ENCODE measurements at regions not wholly inside any gene's neighbourhood (a gene's known extent, or its start where the extent isn't known, plus 50 kb on each side); places are given as distances from the start of the nearest gene placed in this dataset.

DNA sequence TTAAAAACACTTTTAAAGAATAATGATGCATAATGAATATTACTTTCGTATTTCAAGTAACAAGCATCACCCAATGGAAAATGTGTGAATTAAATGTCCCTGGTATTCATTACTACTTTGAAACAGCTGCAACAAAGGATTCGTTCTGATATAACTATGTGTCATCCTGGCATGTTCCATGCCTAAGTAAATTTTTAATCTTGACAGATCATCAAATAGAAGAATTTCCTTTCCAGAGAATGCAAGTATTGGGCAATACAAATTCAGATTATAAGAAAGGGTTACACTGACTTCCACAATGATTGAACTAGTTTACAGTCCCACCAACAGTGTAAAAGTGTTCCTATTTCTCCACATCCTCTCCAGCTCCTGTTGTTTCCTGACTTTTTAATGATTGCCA is 105.3 kb downstream of the SPCS3 start:
- H2AFZ ChIP-seq (ENCODE audit: low read depth, low read length): no peak overlapping the region
- no peak for TF ChIP-seq EZH2 (IDR thresholded peaks at IDR 0.05; ENCODE audit: insufficient read depth, low read length)
- TF ChIP-seq, protein P1, sequence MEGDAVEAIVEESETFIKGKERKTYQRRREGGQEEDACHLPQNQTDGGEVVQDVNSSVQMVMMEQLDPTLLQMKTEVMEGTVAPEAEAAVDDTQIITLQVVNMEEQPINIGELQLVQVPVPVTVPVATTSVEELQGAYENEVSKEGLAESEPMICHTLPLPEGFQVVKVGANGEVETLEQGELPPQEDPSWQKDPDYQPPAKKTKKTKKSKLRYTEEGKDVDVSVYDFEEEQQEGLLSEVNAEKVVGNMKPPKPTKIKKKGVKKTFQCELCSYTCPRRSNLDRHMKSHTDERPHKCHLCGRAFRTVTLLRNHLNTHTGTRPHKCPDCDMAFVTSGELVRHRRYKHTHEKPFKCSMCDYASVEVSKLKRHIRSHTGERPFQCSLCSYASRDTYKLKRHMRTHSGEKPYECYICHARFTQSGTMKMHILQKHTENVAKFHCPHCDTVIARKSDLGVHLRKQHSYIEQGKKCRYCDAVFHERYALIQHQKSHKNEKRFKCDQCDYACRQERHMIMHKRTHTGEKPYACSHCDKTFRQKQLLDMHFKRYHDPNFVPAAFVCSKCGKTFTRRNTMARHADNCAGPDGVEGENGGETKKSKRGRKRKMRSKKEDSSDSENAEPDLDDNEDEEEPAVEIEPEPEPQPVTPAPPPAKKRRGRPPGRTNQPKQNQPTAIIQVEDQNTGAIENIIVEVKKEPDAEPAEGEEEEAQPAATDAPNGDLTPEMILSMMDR (IDR thresholded peaks at IDR 0.05; ENCODE audit: insufficient read depth, low read depth, low read length): no peak
- no peaks in the 10 kb centered on the region for H3K79me2 ChIP-seq (ENCODE audit: insufficient read depth, low read length)
- H4K20me1 ChIP-seq (ENCODE audit: insufficient read depth, low read length): no peaks in the 10 kb centered on the region
- no peak overlapping the region for H3K9ac ChIP-seq (ENCODE audit: low read length)
- no peak overlapping the region for H3K4me3 Mint-ChIP-seq (ENCODE audit: unreplicated experiment)
- no peaks in the 10 kb centered on the region for H3K9me3 ChIP-seq (ENCODE audit: insufficient read depth, low read depth, low read length)
- DNase-seq (ENCODE audit: low read depth): peak; percentile 78
- no peak overlapping the region for H3K4me3 ChIP-seq (ENCODE audit: insufficient read depth, low read depth, low read length)
- no peaks in the 10 kb centered on the region for H3K36me3 Mint-ChIP-seq (ENCODE audit: low read depth, unreplicated experiment)
- no peak for FAIRE-seq
- no peaks in the 10 kb centered on the region for H3K4me1 ChIP-seq (ENCODE audit: insufficient read depth, low read length)
- peaks cover 6% of the 10 kb centered on the region for H3K4me1 Mint-ChIP-seq (ENCODE audit: low read depth, unreplicated experiment)
- no peaks in the 10 kb centered on the region for H3K36me3 ChIP-seq (ENCODE audit: insufficient read depth, low read length)
- no peaks in the 10 kb centered on the region for H3K27me3 ChIP-seq (ENCODE audit: insufficient read depth, low read length)
- no peaks in the 10 kb centered on the region for H3K9me3 Mint-ChIP-seq (ENCODE audit: unreplicated experiment)
- H3K27me3 Mint-ChIP-seq (ENCODE audit: low read depth, unreplicated experiment): no peaks in the 10 kb centered on the region
- H3K27ac Mint-ChIP-seq (ENCODE audit: unreplicated experiment): no peak overlapping the region
- H3K4me2 ChIP-seq (ENCODE audit: low read length): no peak overlapping the region
- no peak overlapping the region for H3K27ac ChIP-seq (ENCODE audit: low read depth, low read length)

DNA sequence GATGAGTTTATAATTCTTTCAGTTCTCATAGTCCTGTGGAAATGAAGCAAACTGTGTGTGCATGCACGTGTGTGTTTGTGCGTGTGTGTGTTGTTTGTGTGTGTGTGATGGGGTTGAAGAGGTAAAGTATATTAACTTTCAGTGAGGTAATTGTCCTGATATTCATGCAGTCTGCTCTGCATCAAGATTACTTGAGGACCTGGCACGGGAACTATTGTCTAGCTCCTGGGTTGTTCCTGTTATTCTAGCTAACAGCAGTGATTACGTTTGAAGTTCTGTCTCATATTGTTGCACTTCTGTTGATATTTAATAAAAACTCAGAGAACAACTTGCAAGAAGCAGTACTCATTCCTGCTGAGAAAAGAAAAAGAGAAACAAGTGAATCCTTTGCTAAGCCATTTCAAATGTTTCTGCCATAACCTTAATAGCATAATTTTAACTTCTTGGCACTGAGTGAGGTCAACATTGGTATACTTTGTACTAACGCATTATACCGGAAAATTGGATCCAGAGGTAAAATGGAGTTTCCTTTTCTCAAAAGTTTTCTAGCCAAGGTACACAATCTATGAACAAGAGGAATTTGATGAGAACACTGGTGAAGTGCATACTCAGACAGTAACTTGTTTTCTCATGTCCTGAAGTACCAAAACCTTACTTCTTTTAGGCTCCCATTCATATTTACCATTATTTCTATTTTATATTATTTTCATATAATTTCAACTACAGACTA is 113.2 kb downstream of the SPCS3 start:
- no peaks in the 10 kb centered on the region for H3K9me3 Mint-ChIP-seq (ENCODE audit: unreplicated experiment)
- H3K4me1 Mint-ChIP-seq (ENCODE audit: low read depth, unreplicated experiment): peaks cover 16% of the 10 kb centered on the region
- no peak overlapping the region for H3K27ac Mint-ChIP-seq (ENCODE audit: unreplicated experiment)

More for the DNA sequence above, 113.2 kb downstream of the SPCS3 start:
- Histone ChIP-seq H2AFZ (ENCODE audit: low read depth, low read length) (no peak overlapping the region), H3K27me3 (ENCODE audit: insufficient read depth, low read length) (no peaks in the 10 kb centered on the region), H3K27ac (ENCODE audit: low read depth, low read length) (peak overlapping the region; percentile 8), H3K4me3 (ENCODE audit: insufficient read depth, low read depth, low read length) (no peak overlapping the region), H3K79me2 (ENCODE audit: insufficient read depth, low read length) (no peaks in the 10 kb centered on the region), H3K36me3 (ENCODE audit: insufficient read depth, low read length) (no peaks in the 10 kb centered on the region), H3K4me2 (ENCODE audit: low read length) (no peak overlapping the region), H3K9ac (ENCODE audit: low read length) (no peak overlapping the region), H3K9me3 (ENCODE audit: insufficient read depth, low read depth, low read length) (no peaks in the 10 kb centered on the region), H4K20me1 (ENCODE audit: insufficient read depth, low read length) (no peaks in the 10 kb centered on the region), H3K4me1 (ENCODE audit: insufficient read depth, low read length) (peaks cover 16% of the 10 kb centered on the region)
- DNase-seq (ENCODE audit: low read depth): peak; percentile 51
- H3K4me3 Mint-ChIP-seq (ENCODE audit: unreplicated experiment): no peak overlapping the region
- no peaks in the 10 kb centered on the region for H3K36me3 Mint-ChIP-seq (ENCODE audit: low read depth, unreplicated experiment)
- H3K27me3 Mint-ChIP-seq (ENCODE audit: low read depth, unreplicated experiment): no peaks in the 10 kb centered on the region
- TF ChIP-seq EZH2 (IDR thresholded peaks at IDR 0.05; ENCODE audit: insufficient read depth, low read length): no peak
- TF ChIP-seq, protein P1 (IDR thresholded peaks at IDR 0.05; ENCODE audit: insufficient read depth, low read depth, low read length): no peak
- no peak for FAIRE-seq

Measured in astrocyte (in vitro differentiated cells and primary cell).